SHP77 treated with DMSO at 0.1 percent for 48 hours (cell line): ENCODE measurements at regions not wholly inside any gene's neighbourhood (a gene's known extent, or its start where the extent isn't known, plus 50 kb on each side); places are given as distances from the start of the nearest gene placed in this dataset.

Experiments used
- DNase-seq: peaks from one replicate; lab custom pipeline; 2025; lab: John Stamatoyannopoulos, UW

- DNase-seq = no peak
Measured at GRCh38 chr22:48351376-48352085, 1476.1 kb downstream of the BRD1 start.

DNA sequence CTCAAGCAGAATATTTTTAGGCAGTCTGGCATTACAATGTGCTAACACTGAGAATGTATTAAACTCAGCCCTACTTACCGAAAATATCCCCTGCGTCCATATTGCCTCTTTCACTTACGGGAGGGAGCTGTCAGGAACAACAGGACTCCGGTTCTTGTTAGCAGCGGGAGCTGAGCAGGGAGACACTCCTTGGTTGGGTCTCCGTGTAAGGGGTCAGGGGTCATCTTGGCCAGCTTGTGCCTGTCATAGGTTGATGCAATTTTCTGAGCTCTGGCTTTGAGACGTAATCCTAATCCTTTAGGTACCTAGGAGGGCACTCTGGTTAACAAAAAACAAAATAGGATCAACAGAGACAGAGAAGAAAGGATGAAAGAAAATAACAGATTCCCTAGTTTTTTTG, 1477.2 kb downstream of the BRD1 start:
- no peak for DNase-seq

DNA sequence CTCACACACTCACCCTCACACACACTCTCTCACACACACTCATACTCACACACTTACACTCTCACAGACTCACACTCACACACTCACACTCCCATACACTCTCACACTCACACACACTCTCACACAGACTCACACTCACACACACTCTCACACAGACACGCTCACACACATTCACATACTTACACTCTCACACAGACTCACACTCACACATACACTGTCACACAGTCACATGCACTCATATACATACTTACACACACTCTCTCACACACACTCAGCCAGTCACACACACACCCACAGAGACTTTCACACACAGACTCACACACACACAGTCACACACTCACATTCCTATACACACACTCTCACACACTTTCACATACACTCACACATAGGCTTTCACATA, 1478.8 kb downstream of the BRD1 start:
- DNase-seq = no peak

GRCh38 chr22:48347311-48347710, 1480.4 kb downstream of the BRD1 start:
- no peak for DNase-seq

DNA sequence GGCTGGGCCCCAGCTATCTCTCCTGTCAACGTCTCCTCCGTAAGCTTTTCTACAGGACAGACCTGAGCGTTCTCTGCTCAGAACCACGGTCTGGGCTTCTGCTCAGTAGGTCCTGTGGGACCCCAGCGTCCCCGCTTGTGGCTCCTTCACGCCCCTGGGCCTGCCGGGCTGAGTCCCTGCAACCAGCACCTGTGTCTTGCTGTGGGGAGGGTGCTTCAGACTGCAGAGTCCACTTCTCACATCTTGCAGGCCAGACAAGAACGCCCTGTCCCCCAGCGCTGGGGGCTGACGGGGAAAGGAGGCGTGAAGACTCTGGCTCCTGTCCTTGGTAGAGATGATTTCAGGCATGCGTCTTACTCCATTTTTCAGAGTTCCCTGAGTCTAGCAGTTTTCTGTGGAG, 1480.8 kb downstream of the BRD1 start:
- no peak for DNase-seq

GRCh38 chr22:48346311-48346710, 1481.4 kb downstream of the BRD1 start:
- no peak for DNase-seq

DNA sequence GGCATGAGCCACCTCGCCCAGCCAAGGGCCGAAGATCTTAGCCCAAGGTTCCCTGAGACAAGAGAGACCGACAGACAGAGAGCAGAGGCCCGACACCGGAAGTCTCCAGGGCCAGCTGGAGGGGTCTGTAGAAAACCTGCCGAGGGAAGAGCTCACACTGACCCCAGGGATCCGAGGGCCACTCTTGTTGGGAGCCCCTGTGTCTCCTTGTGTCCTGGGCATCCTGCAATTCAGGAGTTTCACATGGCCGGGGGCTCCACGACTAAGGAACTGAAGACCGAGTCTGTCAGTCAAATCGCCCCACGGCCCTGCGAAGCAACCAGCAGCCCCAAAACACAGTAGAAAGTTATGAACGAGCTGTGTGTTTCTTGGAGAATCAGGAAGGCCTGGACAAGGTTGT, 1482.0 kb downstream of the BRD1 start:
- DNase-seq = no peak

DNA sequence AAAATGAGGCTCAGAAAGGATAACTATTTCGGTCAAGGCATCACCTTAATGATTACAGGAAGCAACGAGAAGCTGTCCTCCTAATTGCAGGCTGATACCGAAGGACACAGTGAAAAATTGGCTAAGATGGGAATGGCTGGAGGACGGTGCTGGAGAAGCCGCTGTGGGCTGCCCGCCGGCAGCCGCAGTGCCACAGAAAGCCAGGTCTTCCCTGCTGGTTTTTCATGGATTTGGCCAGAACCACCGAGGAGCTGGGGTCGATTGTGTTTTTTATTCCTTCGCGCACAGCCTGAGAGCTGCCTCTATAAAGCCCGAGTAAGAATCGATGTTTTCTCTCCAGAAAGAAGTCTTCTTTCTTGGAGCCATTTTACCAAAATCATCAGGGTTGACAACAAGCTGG, 1484.2 kb downstream of the BRD1 start:
- no peak for DNase-seq

- no peak for DNase-seq
Measured at GRCh38 chr22:48342732-48343131, 1484.9 kb downstream of the BRD1 start.

DNA sequence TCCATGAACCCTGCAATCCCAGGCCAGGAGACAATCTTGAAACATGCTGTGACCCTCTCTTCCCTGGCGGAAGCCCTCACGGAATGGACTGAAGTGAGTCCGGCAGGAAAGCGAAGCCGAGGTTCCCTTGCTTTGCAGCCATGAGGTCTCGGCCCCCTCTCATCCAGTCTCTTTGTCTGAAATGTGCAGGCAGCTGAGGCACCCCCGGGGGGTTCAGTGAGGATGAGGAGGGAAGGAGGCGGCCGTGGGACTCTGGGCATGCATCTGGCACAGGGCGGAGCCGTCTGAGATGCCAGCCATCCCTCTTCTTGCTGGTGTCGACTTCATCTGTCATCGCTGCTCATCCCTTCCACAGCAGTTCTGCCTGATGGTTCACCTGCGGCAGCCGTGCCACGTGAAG, 1485.7 kb downstream of the BRD1 start:
- DNase-seq = no peak

- no peak for DNase-seq
Measured at GRCh38 chr22:48340727-48341709, 1486.7 kb downstream of the BRD1 start.

- no peak for DNase-seq
Measured at GRCh38 chr22:48340191-48340590, 1487.5 kb downstream of the BRD1 start.

GRCh38 chr22:48338793-48339705, 1488.6 kb downstream of the BRD1 start:
- DNase-seq = no peak

GRCh38 chr22:48337957-48338792, 1489.5 kb downstream of the BRD1 start:
- no peak for DNase-seq

GRCh38 chr22:48336339-48337060, 1491.2 kb downstream of the BRD1 start:
- DNase-seq = no peak

DNA sequence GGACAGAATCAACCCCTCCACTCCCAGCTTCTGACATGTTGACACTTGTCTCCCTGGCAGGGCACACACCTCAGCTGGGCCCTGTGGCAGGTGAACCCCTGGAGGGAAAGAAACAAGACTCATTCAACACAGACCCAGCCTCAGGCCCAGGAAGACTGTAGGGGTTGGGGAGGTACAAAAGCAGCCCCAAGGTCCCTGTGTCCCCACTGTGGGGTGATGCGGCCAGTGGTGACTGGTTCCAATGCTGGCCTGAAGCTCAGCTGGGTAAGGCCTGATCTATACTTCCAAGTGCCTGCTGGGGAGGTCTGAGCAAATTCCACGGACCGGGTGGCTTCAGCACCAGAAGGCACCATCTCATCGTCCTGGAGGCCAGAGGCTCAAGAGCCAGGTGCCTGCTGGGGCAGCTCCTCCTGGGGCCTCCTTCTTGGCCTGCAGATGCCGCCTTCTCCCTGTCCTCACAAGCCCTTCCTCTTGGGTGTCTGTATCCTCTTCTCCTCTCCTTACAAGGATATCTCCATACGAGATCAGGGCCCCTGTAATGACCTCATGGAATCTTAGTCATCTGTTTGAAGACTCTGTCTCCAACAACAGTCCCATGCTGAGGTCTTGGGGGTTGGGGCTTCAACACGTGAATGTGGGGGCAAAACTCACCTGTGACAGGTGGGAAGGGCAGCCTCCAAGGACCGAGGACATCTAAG, 1492.1 kb downstream of the BRD1 start:
- DNase-seq = no peak

DNA sequence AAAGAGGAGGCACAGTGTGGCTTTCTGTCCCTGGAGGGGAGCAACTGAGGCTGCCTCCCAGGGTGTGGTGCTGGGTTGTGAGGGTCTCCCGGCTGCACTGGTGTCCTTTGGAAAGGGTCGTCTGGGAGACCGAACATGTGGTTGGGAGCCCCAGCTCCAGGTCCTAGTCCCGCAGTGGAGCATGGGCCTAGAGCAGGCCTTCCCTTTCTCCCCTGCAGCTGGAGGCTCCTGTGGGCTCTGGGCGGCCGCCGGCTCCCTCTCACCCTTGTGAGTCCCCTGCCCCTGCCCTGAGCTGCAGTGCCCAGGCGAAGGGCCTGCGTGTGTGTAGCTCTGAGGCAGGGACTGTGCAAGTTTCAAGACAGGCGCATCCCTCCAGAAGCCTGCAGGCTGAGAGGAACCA, 1492.7 kb downstream of the BRD1 start:
- no peak for DNase-seq

- no peak for DNase-seq
Measured at GRCh38 chr22:48333816-48334735, 1493.6 kb downstream of the BRD1 start.

GRCh38 chr22:48333323-48333763, 1494.3 kb downstream of the BRD1 start:
- DNase-seq = no peak
